Hepatocyte (in vitro differentiated cells): ENCODE measurements at regions not wholly inside any gene's neighbourhood (a gene's known extent, or its start where the extent isn't known, plus 50 kb on each side); places are given as distances from the start of the nearest gene placed in this dataset.

Source experiments
- DNase-seq: peaks from one replicate; pipeline ENCODE4 v3.0.0-alpha.2; 2016; ENCODE audit warnings: low spot score
- H2AFZ ChIP-seq: fragments of 200-600 bp; sonication (generic); 2 replicates; pipeline ENCODE4 v1.6.0; 2016; ENCODE audit warnings: antibody characterized with exemption, mild to moderate bottlenecking
- H3K27ac ChIP-seq: fragments of 200-600 bp; sonication (generic); 2 replicates; pipeline ENCODE4 v1.5.1; 2016; ENCODE audit warnings: mild to moderate bottlenecking
- H3K27me3 ChIP-seq: fragments of 200-600 bp; sonication (generic); 2 replicates; pipeline ENCODE4 v1.6.1; 2016
- H3K36me3 ChIP-seq: fragments of 200-600 bp; sonication (generic); replicated peaks from 2 replicates; pipeline ENCODE4 v1.5.1; 2016; ENCODE audit warnings: low read depth; ENCODE audit not compliant: insufficient read depth
- H3K4me1 ChIP-seq: fragments of 200-600 bp; sonication (generic); 2 replicates; pipeline ENCODE4 v1.5.1; 2016; ENCODE audit warnings: mild to moderate bottlenecking, moderate library complexity; ENCODE audit not compliant: insufficient read depth
- H3K4me2 ChIP-seq: fragments of 200-600 bp; sonication (generic); 2 replicates; pipeline ENCODE4 v1.6.0; 2016
- H3K4me3 ChIP-seq: fragments of 200-600 bp; sonication (generic); 2 replicates; pipeline ENCODE4 v1.5.1; 2016; ENCODE audit warnings: mild to moderate bottlenecking
- H3K79me2 ChIP-seq: fragments of 200-600 bp; sonication (generic); 2 replicates; pipeline ENCODE4 v1.6.0; 2017; ENCODE audit warnings: mild to moderate bottlenecking
- H3K9me2 ChIP-seq: fragments of 200-600 bp; sonication (generic); replicated peaks from 2 replicates; pipeline ENCODE4 v1.6.0; 2017; ENCODE audit warnings: mild to moderate bottlenecking; ENCODE audit not compliant: insufficient read depth
- H3K9me3 ChIP-seq: fragments of 200-600 bp; sonication (generic); 2 replicates; pipeline ENCODE4 v1.5.1; 2016; ENCODE audit warnings: low read depth, mild to moderate bottlenecking
- H4K20me1 ChIP-seq: fragments of 200-600 bp; sonication (generic); 2 replicates; pipeline ENCODE4 v1.6.0; 2016; ENCODE audit warnings: mild to moderate bottlenecking; ENCODE audit not compliant: insufficient read depth, poor library complexity, severe bottlenecking
- EZH2 ChIP-seq: fragments of 200-600 bp; sonication (generic); IDR thresholded peaks from 2 replicates; pipeline ENCODE4 v1.6.1; 2016; ENCODE audit warnings: antibody characterized with exemption, mild to moderate bottlenecking, borderline replicate concordance
- EZH2phosphoT487 ChIP-seq: fragments of 200-600 bp; sonication (generic); IDR thresholded peaks from one replicate; pipeline ENCODE4 v1.6.1; 2018; ENCODE audit warnings: antibody characterized with exemption, mild to moderate bottlenecking, low read depth, moderate library complexity; ENCODE audit not compliant: unreplicated experiment, severe bottlenecking
- WGBS: methylation state at CpG from one replicate; pipeline ENCODE4 v1.1.6; 2016; ENCODE audit warnings: low lambda C conversion rate; ENCODE audit errors: missing lambda C conversion rate; 5-methylcytosine and 5-hydroxymethylcytosine counted together
- TF ChIP-seq, protein P1 (sequence below): fragments of 200-600 bp; sonication (generic); IDR thresholded peaks from 2 replicates; pipeline ENCODE4 v1.5.1; 2016; ENCODE audit warnings: antibody characterized with exemption, mild to moderate bottlenecking; ENCODE audit not compliant: poor library complexity

DNA sequence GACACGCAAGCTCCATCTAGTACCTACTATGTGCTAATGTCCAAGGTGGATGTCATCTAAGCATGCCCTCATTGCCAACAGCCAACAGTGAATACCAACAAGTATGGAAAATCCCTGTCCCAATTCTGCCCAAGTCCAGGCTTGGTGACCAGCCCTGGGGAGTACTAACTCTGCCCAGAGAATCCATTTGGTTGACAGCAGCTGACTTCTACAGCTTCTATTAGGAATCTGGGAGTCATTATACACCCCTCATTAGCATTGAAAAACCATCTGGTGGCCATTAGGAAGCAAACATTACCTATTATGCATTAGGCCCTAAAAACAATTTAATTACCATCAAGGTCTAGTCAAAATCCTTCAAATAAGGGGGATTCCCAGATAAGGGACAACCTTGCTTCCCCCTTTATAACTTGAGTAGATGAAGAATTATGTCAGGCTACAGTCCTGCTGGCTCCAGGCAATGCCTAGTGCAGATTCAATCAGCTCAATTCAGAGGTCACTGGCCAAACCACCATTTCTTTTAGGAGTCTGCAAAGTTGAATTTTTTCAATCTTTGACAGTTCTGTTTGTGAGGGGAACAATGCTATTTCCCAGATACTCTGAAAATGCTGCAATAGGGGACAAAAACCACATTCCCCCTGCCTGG is 228.0 kb upstream of the LDB2 start:
- 83% methylated on average over 1 of the region's 1 CpG for WGBS
- TF ChIP-seq EZH2 (no peak), EZH2phosphoT487 (no peak)
- TF ChIP-seq, protein P1, sequence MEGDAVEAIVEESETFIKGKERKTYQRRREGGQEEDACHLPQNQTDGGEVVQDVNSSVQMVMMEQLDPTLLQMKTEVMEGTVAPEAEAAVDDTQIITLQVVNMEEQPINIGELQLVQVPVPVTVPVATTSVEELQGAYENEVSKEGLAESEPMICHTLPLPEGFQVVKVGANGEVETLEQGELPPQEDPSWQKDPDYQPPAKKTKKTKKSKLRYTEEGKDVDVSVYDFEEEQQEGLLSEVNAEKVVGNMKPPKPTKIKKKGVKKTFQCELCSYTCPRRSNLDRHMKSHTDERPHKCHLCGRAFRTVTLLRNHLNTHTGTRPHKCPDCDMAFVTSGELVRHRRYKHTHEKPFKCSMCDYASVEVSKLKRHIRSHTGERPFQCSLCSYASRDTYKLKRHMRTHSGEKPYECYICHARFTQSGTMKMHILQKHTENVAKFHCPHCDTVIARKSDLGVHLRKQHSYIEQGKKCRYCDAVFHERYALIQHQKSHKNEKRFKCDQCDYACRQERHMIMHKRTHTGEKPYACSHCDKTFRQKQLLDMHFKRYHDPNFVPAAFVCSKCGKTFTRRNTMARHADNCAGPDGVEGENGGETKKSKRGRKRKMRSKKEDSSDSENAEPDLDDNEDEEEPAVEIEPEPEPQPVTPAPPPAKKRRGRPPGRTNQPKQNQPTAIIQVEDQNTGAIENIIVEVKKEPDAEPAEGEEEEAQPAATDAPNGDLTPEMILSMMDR, result no peak

DNA sequence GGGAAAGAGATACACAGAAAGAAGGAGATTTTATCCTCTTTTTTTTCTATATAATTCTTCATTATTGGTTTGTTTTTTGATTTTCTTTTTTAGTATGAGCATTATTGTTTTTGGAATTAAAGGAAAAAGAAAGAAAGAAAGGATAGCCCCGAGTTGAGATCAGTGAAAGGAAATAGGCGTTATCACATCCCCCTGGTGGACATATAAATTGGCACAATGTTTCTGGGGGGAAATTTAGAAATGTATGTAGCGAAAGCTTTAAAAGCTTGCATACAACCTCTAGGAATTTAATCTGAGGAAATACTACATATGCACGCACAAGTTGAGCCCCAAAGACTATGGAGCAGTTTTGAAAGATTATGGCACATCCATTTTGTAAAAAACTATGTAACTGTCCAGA is 226.3 kb upstream of the LDB2 start:
- no peak overlapping the region for H3K4me3 ChIP-seq
- H3K27me3 ChIP-seq, result no peaks in the 10 kb centered on the region
- H3K27ac ChIP-seq, result no peak overlapping the region
- no peaks in the 10 kb centered on the region for H3K4me1 ChIP-seq
- 80% methylated on average over 4 of the region's 4 CpGs for WGBS
- H3K9me3 ChIP-seq, result no peaks in the 10 kb centered on the region
- no peaks in the 10 kb centered on the region for H3K9me2 ChIP-seq
- TF ChIP-seq EZH2, result no peak
- no peak for TF ChIP-seq EZH2phosphoT487
- TF ChIP-seq, protein P1, result no peak
- no peak overlapping the region for H3K4me2 ChIP-seq
- H3K79me2 ChIP-seq, result no peaks in the 10 kb centered on the region
- DNase-seq, result no peak
- H4K20me1 ChIP-seq, result no peaks in the 10 kb centered on the region
- H2AFZ ChIP-seq, result no peak overlapping the region
- H3K36me3 ChIP-seq, result no peaks in the 10 kb centered on the region

More for the DNA sequence above, 228.0 kb upstream of the LDB2 start:
- no peaks in the 10 kb centered on the region for H3K9me2 ChIP-seq
- no peak overlapping the region for H2AFZ ChIP-seq
- no peak for DNase-seq
- no peaks in the 10 kb centered on the region for H3K36me3 ChIP-seq
- no peaks in the 10 kb centered on the region for H3K4me1 ChIP-seq
- H3K9me3 ChIP-seq, result no peaks in the 10 kb centered on the region
- H3K27me3 ChIP-seq, result no peaks in the 10 kb centered on the region
- H3K27ac ChIP-seq, result no peak overlapping the region
- H3K4me2 ChIP-seq, result no peak overlapping the region
- no peak overlapping the region for H3K4me3 ChIP-seq
- no peaks in the 10 kb centered on the region for H3K79me2 ChIP-seq
- no peaks in the 10 kb centered on the region for H4K20me1 ChIP-seq

DNA sequence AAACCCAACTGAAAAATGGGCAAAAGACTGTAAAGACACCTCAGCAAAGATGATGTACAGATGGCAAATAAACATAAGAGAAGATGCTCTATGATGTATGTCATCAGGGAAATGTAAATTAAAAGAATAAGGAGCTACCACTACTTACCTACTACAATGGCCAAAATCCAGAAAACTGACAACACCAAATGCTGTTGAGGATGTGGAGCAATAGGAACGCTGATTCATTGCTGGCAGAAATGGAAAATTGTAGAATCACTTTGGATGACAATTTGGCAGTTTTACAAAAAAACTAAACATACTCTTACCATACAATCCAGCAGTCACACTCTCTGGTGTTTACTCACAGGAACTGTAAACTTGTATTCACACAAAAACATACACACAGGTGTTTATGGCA is 222.3 kb upstream of the LDB2 start:
- 95% methylated on average over 1 of the region's 1 CpG for WGBS
- no peaks in the 10 kb centered on the region for H3K79me2 ChIP-seq
- H2AFZ ChIP-seq, result no peak overlapping the region
- H3K9me3 ChIP-seq, result no peaks in the 10 kb centered on the region
- no peaks in the 10 kb centered on the region for H3K36me3 ChIP-seq
- H3K4me2 ChIP-seq, result no peak overlapping the region
- H4K20me1 ChIP-seq, result no peaks in the 10 kb centered on the region
- no peak for TF ChIP-seq EZH2phosphoT487
- TF ChIP-seq, protein P1, result no peak
- TF ChIP-seq EZH2, result no peak
- H3K27ac ChIP-seq, result no peak overlapping the region
- no peaks in the 10 kb centered on the region for H3K27me3 ChIP-seq
- no peaks in the 10 kb centered on the region for H3K9me2 ChIP-seq
- no peak for DNase-seq
- no peaks in the 10 kb centered on the region for H3K4me1 ChIP-seq
- H3K4me3 ChIP-seq, result no peak overlapping the region
